Esophagus muscularis mucosa (tissue), 4 donors: ENCODE measurements at regions not wholly inside any gene's neighbourhood (a gene's known extent, or its start where the extent isn't known, plus 50 kb on each side); places are given as distances from the start of the nearest gene placed in this dataset.

Experiments used
- DNase-seq: peaks from one replicate; pipeline ENCODE4 v3.0.0-alpha.2; 2017; ENCODE audit errors: extremely low spot score
- H3K27ac ChIP-seq, 4 donors: fragments of 200-600 bp; sonication (generic); replicated peaks in 1 of 4; 1 replicate in 3 of 4; 2 replicates in 1 of 4; pipeline ENCODE4 v1.5.1; 2016 to 2019; ENCODE audit warnings: mild to moderate bottlenecking in 1 of 4
- H3K27me3 ChIP-seq, 4 donors: fragments of 200-600 bp; sonication (generic); one replicate each; pipeline versions ENCODE4 v1.5.1 to v1.6.0; 2016 to 2019
- H3K36me3 ChIP-seq, 4 donors: fragments of 200-600 bp; sonication (generic); one replicate each; pipeline ENCODE4 v1.5.1; 2016 to 2019
- H3K4me1 ChIP-seq, 4 donors: fragments of 200-600 bp; sonication (generic); one replicate each; pipeline ENCODE4 v1.5.1; 2016 to 2019
- H3K4me3 ChIP-seq, 4 donors: fragments of 200-600 bp; sonication (generic); 1 replicate in 2 of 4; 2 replicates in 2 of 4; pipeline ENCODE4 v1.5.1; 2016 to 2019; ENCODE audit warnings: mild to moderate bottlenecking in 4 of 4, moderate library complexity in 1 of 4
- H3K9me3 ChIP-seq, 4 donors: fragments of 200-600 bp; sonication (generic); 1 replicate in 3 of 4; 2 replicates in 1 of 4; pipeline ENCODE4 v1.5.1; 2016 to 2019
- CTCF ChIP-seq, 3 experiments: fragments of 200-600 bp in 2 of 3; fragments of 450-650 bp in 1 of 3; sonication (generic) in 2 of 3; IDR thresholded peaks; one replicate each; pipeline ENCODE4 v1.5.1; 2017 to 2019; ENCODE audit warnings: antibody characterized with exemption in 3 of 3, mild to moderate bottlenecking in 2 of 3, moderate library complexity in 1 of 3
- EP300 ChIP-seq: sonication (generic); formaldehyde crosslinking; IDR thresholded peaks from one replicate; pipeline ENCODE4 v1.6.1; 2017; ENCODE audit warnings: antibody characterized with exemption
- POLR2A ChIP-seq: fragments of 450-650 bp; IDR thresholded peaks from one replicate; pipeline ENCODE4 v1.6.1; 2017; ENCODE audit warnings: antibody characterized with exemption, moderate library complexity, mild to moderate bottlenecking, low read depth
- POLR2AphosphoS5 ChIP-seq, 2 donors: sonication (generic); formaldehyde crosslinking; IDR thresholded peaks; one replicate each; pipeline ENCODE4 v1.6.1; 2017; ENCODE audit warnings: antibody characterized with exemption in 2 of 2
- WGBS: methylation state at CpG from one replicate; pipeline ENCODE4 v1.1.5; 2018; 5-methylcytosine and 5-hydroxymethylcytosine counted together
- intact Hi-C: fragments of 100-400 bp; cut with DNase I; formaldehyde crosslinking; loops from one replicate; pipeline ENCODE4 v1.15.1; 2023

- no peak overlapping the region for H3K4me3 ChIP-seq
- no peak overlapping the region for H3K27ac ChIP-seq
- TF ChIP-seq POLR2AphosphoS5 (IDR thresholded peaks at IDR 0.05) (no peak), EP300 (no peak), POLR2A (no peak), CTCF (IDR thresholded peaks at IDR 0.05) (no peak)
- no peaks in the 10 kb centered on the region for H3K36me3 ChIP-seq
- intact Hi-C loops = no loop called here
- DNase-seq = no peak
- 72% methylated on average over 4 of the region's 4 CpGs for WGBS
- H3K4me1 ChIP-seq = no peaks in the 10 kb centered on the region
- no peaks in the 10 kb centered on the region for H3K9me3 ChIP-seq
- H3K27me3 ChIP-seq = no peaks in the 10 kb centered on the region
Measured at GRCh38 chr3:137061186-137061585, 103.4 kb downstream of the IL20RB start.

GRCh38 chr3:137062250-137062649 lies 104.5 kb downstream of the IL20RB start:
- H3K4me3 ChIP-seq = no peak overlapping the region
- TF ChIP-seq EP300 (no peak), CTCF (IDR thresholded peaks at IDR 0.05) (no peak)
- H3K9me3 ChIP-seq = no peaks in the 10 kb centered on the region
- H3K4me1 ChIP-seq = no peaks in the 10 kb centered on the region
- intact Hi-C loops = no loop called here
- no peaks in the 10 kb centered on the region for H3K27me3 ChIP-seq
- H3K27ac ChIP-seq = no peak overlapping the region
- H3K36me3 ChIP-seq = no peaks in the 10 kb centered on the region
- 89% methylated on average over 2 of the region's 2 CpGs for WGBS
- no peak for DNase-seq

GRCh38 chr3:137065381-137065780 lies 107.6 kb downstream of the IL20RB start:
- Histone ChIP-seq H3K4me3 (no peak overlapping the region), H3K36me3 (no peaks in the 10 kb centered on the region), H3K9me3 (no peaks in the 10 kb centered on the region), H3K27me3 (no peaks in the 10 kb centered on the region), H3K27ac (no peak overlapping the region), H3K4me1 (no peaks in the 10 kb centered on the region)
- WGBS = 90% methylated on average over 1 of the region's 1 CpG
- intact Hi-C loops = no loop called here
- DNase-seq = no peak
- TF ChIP-seq EP300 (no peak), CTCF (IDR thresholded peaks at IDR 0.05) (no peak), POLR2A (no peak)

GRCh38 chr3:137066092-137066491 lies 108.3 kb downstream of the IL20RB start:
- no peaks in the 10 kb centered on the region for H3K27me3 ChIP-seq
- no peak overlapping the region for H3K27ac ChIP-seq
- no peak for TF ChIP-seq POLR2A
- no peak for TF ChIP-seq EP300
- no peak for TF ChIP-seq CTCF (IDR thresholded peaks at IDR 0.05)
- no peak for TF ChIP-seq POLR2AphosphoS5 (IDR thresholded peaks at IDR 0.05)
- H3K36me3 ChIP-seq = no peaks in the 10 kb centered on the region
- no peaks in the 10 kb centered on the region for H3K9me3 ChIP-seq
- DNase-seq = no peak
- intact Hi-C loops = no loop called here
- WGBS = 71% methylated on average over 2 of the region's 2 CpGs
- no peak overlapping the region for H3K4me3 ChIP-seq
- H3K4me1 ChIP-seq = no peaks in the 10 kb centered on the region

DNA sequence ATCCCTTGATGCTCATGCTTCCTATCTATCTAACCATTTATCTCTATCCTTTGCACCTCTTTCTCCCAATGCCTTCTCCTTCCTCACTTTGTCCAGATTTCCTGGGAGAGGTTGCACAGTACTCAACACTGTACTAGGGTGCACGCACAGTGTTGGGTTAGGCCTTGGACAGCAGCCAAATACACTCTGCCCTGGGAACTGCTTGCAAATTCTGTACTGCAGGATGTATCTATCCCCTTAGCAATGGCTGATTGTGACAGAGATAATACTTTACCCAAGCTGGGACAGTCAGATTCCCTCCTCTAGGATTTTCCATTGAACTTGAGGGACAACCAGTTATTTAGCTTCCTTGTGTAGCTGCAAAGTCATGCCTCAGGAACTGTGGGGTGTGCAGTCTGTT lies 113.3 kb downstream of the IL20RB start:
- intact Hi-C loops = no loop called here
- 40% methylated on average over 1 of the region's 1 CpG for WGBS
- TF ChIP-seq CTCF (IDR thresholded peaks at IDR 0.05) (no peak), EP300 (no peak), POLR2AphosphoS5 (IDR thresholded peaks at IDR 0.05) (no peak), POLR2A (no peak)

More for the DNA sequence above, 113.3 kb downstream of the IL20RB start:
- Histone ChIP-seq H3K4me1 (no peaks in the 10 kb centered on the region), H3K4me3 (no peak overlapping the region), H3K27me3 (no peaks in the 10 kb centered on the region), H3K36me3 (no peaks in the 10 kb centered on the region), H3K9me3 (no peaks in the 10 kb centered on the region), H3K27ac (no peak overlapping the region)
- DNase-seq = no peak
